ENCODE measurements at regions not wholly inside any gene's neighbourhood (a gene's known extent, or its start where the extent isn't known, plus 50 kb on each side); places are given as distances from the start of the nearest gene placed in this dataset.
"Not testable (repeated sequence)": the region's sequence is repeated elsewhere in the genome, so short reads cannot be mapped to it uniquely, and the experiment has no call there.

- Histone ChIP-seq H3K27ac (no peak overlapping the region), H3K36me3 (replicated peaks in 1 of 2) (no peaks in the 10 kb centered on the region), H3K4me1 (replicated peaks in 1 of 2) (no peaks in the 10 kb centered on the region), H3K4me3 (no peak overlapping the region), H3K27me3 (no peaks in the 10 kb centered on the region), H3K9me3 (replicated peaks in 1 of 3) (no peaks in the 10 kb centered on the region)
- WGBS, 4 donors, result 45 to 55% (median 54%) methylated on average over 2 of the region's 2 CpGs
- intact Hi-C loops (cut with DNase I), result no loop called here
- DNase-seq, result no peak
- no peak for TF ChIP-seq POLR2A (IDR thresholded peaks at IDR 0.05)
- TF ChIP-seq CTCF (IDR thresholded peaks at IDR 0.05), result no peak
Measured at GRCh38 chr10:23850631-23851030, 358.3 kb upstream of the KIAA1217 start.

GRCh38 chr10:23859598-23859997, 349.3 kb upstream of the KIAA1217 start:
- intact Hi-C loops (cut with DNase I), result no loop called here
- H3K27me3 ChIP-seq, result no peaks in the 10 kb centered on the region
- WGBS, 4 donors, result 34 to 70% (median 44%) methylated on average over 1 of the region's 1 CpG
- no peaks in the 10 kb centered on the region for H3K9me3 ChIP-seq (replicated peaks in 1 of 3)
- no peaks in the 10 kb centered on the region for H3K36me3 ChIP-seq (replicated peaks in 1 of 2)
- DNase-seq, result no peak
- H3K4me3 ChIP-seq, result no peak overlapping the region
- H3K27ac ChIP-seq, result no peak overlapping the region
- TF ChIP-seq CTCF (IDR thresholded peaks at IDR 0.05) (no peak), POLR2A (IDR thresholded peaks at IDR 0.05) (no peak)
- H3K4me1 ChIP-seq (replicated peaks in 1 of 2), result no peaks in the 10 kb centered on the region

- Histone ChIP-seq H3K27ac (no peak overlapping the region), H3K4me3 (no peak overlapping the region), H3K9me3 (replicated peaks in 1 of 3) (no peaks in the 10 kb centered on the region), H3K36me3 (replicated peaks in 1 of 2) (no peaks in the 10 kb centered on the region), H3K27me3 (no peaks in the 10 kb centered on the region), H3K4me1 (replicated peaks in 1 of 2) (no peaks in the 10 kb centered on the region)
- TF ChIP-seq POLR2A (IDR thresholded peaks at IDR 0.05) (no peak), CTCF (IDR thresholded peaks at IDR 0.05) (no peak)
- no peak for DNase-seq
- intact Hi-C loops (cut with DNase I), result no loop called here
Measured at GRCh38 chr10:23864631-23865147, 344.2 kb upstream of the KIAA1217 start.

- H3K9me3 ChIP-seq (replicated peaks in 1 of 3); H3K36me3 ChIP-seq (replicated peaks in 1 of 2); H3K4me3 ChIP-seq; DNase-seq; H3K27me3 ChIP-seq; intact Hi-C loops (cut with DNase I); H3K4me1 ChIP-seq (replicated peaks in 1 of 2); H3K27ac ChIP-seq: not testable (repeated sequence)
- 75 to 100% (median 84%) methylated on average over 2 to 5 of the region's 5 CpGs for WGBS, 4 donors
Measured at GRCh38 chr10:23866985-23867384, 342.0 kb upstream of the KIAA1217 start.

DNA sequence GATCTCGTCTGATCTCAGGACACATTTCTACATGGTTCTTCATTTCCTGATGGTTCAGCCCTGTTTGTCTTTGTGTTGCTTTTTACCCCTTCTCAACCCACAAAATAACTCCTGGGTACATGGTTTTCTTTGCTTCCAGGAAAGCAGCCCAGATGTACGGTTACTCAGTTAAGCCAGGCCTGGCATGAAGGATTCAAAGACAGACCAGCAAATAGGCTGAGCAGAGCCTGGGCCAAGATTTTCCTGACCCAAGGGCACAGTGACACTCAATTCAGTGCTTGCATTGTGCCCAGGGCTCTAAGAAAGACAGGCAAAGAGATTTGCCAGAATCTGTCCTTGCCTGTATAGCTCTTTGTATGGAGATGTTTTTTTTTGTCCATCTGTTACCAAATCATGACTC, 340.8 kb upstream of the KIAA1217 start:
- Histone ChIP-seq H3K27ac (no peak overlapping the region), H3K27me3 (no peaks in the 10 kb centered on the region), H3K9me3 (replicated peaks in 1 of 3) (no peaks in the 10 kb centered on the region), H3K4me1 (replicated peaks in 1 of 2) (no peaks in the 10 kb centered on the region), H3K36me3 (replicated peaks in 1 of 2) (no peaks in the 10 kb centered on the region), H3K4me3 (no peak overlapping the region)
- DNase-seq, result no peak
- TF ChIP-seq POLR2A (IDR thresholded peaks at IDR 0.05) (no peak), CTCF (IDR thresholded peaks at IDR 0.05) (no peak)
- intact Hi-C loops (cut with DNase I), result no loop called here
- 83 to 86% (median 84%) methylated on average over 2 of the region's 2 CpGs for WGBS, 4 donors
